GM06990 (cell line): ENCODE measurements at regions not wholly inside any gene's neighbourhood (a gene's known extent, or its start where the extent isn't known, plus 50 kb on each side); places are given as distances from the start of the nearest gene placed in this dataset.

ENCODE experiments used
- DNase-seq: peaks from one replicate; pipeline ENCODE4 v3.0.0-alpha.2; 2011; ENCODE audit not compliant: insufficient read length; ENCODE audit errors: extremely low read depth
- H3K27me3 ChIP-seq: replicated peaks from 2 replicates; pipeline ENCODE4 v1.6.0; 2011; ENCODE audit warnings: low read length; ENCODE audit not compliant: control insufficient read depth, insufficient read depth
- H3K36me3 ChIP-seq: 2 replicates; pipeline ENCODE4 v1.5.1; 2011; ENCODE audit warnings: low read length; ENCODE audit not compliant: control insufficient read depth, insufficient read depth
- H3K4me3 ChIP-seq: replicated peaks from 2 replicates; pipeline ENCODE4 v1.5.1; 2011; ENCODE audit warnings: low read depth, mild to moderate bottlenecking, control low read depth, low read length
- CTCF ChIP-seq: IDR thresholded peaks from 2 replicates; pipeline ENCODE4 v1.5.1; 2011; ENCODE audit warnings: low read length, control low read depth, mild to moderate bottlenecking, inconsistent platforms; ENCODE audit not compliant: insufficient read depth, poor library complexity, severe bottlenecking

- DNase-seq = no peak
- TF ChIP-seq CTCF = no peak
- no peaks in the 10 kb centered on the region for H3K27me3 ChIP-seq
- H3K4me3 ChIP-seq = no peak overlapping the region
- no peaks in the 10 kb centered on the region for H3K36me3 ChIP-seq
Measured at GRCh38 chr18:78889250-78889649, 90.4 kb upstream of the SALL3 start.

GRCh38 chr18:78890388-78890787, 89.2 kb upstream of the SALL3 start:
- DNase-seq = no peak
- no peak for TF ChIP-seq CTCF
- no peak overlapping the region for H3K4me3 ChIP-seq
- H3K27me3 ChIP-seq = no peaks in the 10 kb centered on the region
- no peaks in the 10 kb centered on the region for H3K36me3 ChIP-seq

GRCh38 chr18:78891185-78891762, 88.3 kb upstream of the SALL3 start:
- H3K27me3 ChIP-seq = no peaks in the 10 kb centered on the region
- no peak for DNase-seq
- TF ChIP-seq CTCF = no peak
- no peaks in the 10 kb centered on the region for H3K36me3 ChIP-seq
- H3K4me3 ChIP-seq = no peak overlapping the region

GRCh38 chr18:78892177-78892576, 87.4 kb upstream of the SALL3 start:
- TF ChIP-seq CTCF = no peak
- no peak for DNase-seq
- Histone ChIP-seq H3K27me3 (no peaks in the 10 kb centered on the region), H3K4me3 (no peak overlapping the region), H3K36me3 (no peaks in the 10 kb centered on the region)

- Histone ChIP-seq H3K4me3 (no peak overlapping the region), H3K36me3 (no peaks in the 10 kb centered on the region), H3K27me3 (no peaks in the 10 kb centered on the region)
- no peak for TF ChIP-seq CTCF
- DNase-seq = no peak
Measured at GRCh38 chr18:78892721-78893120, 86.9 kb upstream of the SALL3 start.
